Astrocyte of the hippocampus (primary cell): ENCODE measurements at regions not wholly inside any gene's neighbourhood (a gene's known extent, or its start where the extent isn't known, plus 50 kb on each side); places are given as distances from the start of the nearest gene placed in this dataset.

Experiments used
- DNase-seq: peaks from one replicate; pipeline ENCODE4 v3.0.0; 2011; ENCODE audit warnings: low read depth, low spot score

GRCh38 chr11:93959663-93960062 is 61.5 kb upstream of the HEPHL1 start:
- DNase-seq = no peak

- no peak for DNase-seq
These were observed 58.1 kb upstream of the HEPHL1 start for GRCh38 chr11:93963072-93963471.

GRCh38 chr11:93967258-93967657 is 53.9 kb upstream of the HEPHL1 start:
- DNase-seq = no peak

- no peak for DNase-seq
These were observed 53.2 kb upstream of the HEPHL1 start for GRCh38 chr11:93967944-93968343.

- DNase-seq = no peak
These were observed 50.9 kb upstream of the HEPHL1 start for GRCh38 chr11:93969925-93970922.
